Neural cell (in vitro differentiated cells): ENCODE measurements at regions not wholly inside any gene's neighbourhood (a gene's known extent, or its start where the extent isn't known, plus 50 kb on each side); places are given as distances from the start of the nearest gene placed in this dataset.

Source experiments
- CTCF ChIP-seq: fragments of 450-650 bp; IDR thresholded peaks from 2 replicates; pipeline ENCODE4 v1.5.1; 2014; ENCODE audit warnings: antibody characterized with exemption, mild to moderate bottlenecking, moderate library complexity; ENCODE audit not compliant: poor library complexity, severe bottlenecking
- EP300 ChIP-seq: fragments of 450-650 bp; conservative IDR thresholded peaks from 2 replicates; pipeline ENCODE4 v1.6.1; 2014; ENCODE audit warnings: antibody characterized with exemption, mild to moderate bottlenecking, moderate library complexity; ENCODE audit not compliant: poor library complexity, severe bottlenecking
- EZH2 ChIP-seq: fragments of 200-600, 300-800 bp; shearing (Covaris generic), sonication (generic); IDR thresholded peaks from 2 replicates; pipeline ENCODE4 v1.6.1; 2014; ENCODE audit warnings: antibody characterized with exemption, low read length, borderline replicate concordance, mild to moderate bottlenecking; ENCODE audit not compliant: insufficient read depth, poor library complexity, severe bottlenecking
- POLR2AphosphoS5 ChIP-seq: IDR thresholded peaks from 2 replicates; pipeline ENCODE4 v1.6.1; 2012
- RAD21 ChIP-seq: fragments of 450-650 bp; conservative IDR thresholded peaks from 2 replicates; pipeline ENCODE4 v1.6.1; 2014; ENCODE audit warnings: antibody characterized with exemption, mild to moderate bottlenecking, moderate library complexity
- REST ChIP-seq: IDR thresholded peaks from 2 replicates; pipeline ENCODE4 v1.6.1; 2012; ENCODE audit warnings: borderline replicate concordance
- SMC3 ChIP-seq: fragments of 450-650 bp; conservative IDR thresholded peaks from 2 replicates; pipeline ENCODE4 v1.6.1; 2014; ENCODE audit warnings: antibody characterized with exemption, mild to moderate bottlenecking, moderate library complexity; ENCODE audit not compliant: poor library complexity
- TAF1 ChIP-seq: IDR thresholded peaks from 2 replicates; pipeline ENCODE4 v1.6.1; 2012; ENCODE audit warnings: low read depth

GRCh38 chr5:120852222-120852860 is 388.2 kb downstream of the PRR16 start:
- TF ChIP-seq CTCF = no peak
- TF ChIP-seq POLR2AphosphoS5 = no peak
- no peak for TF ChIP-seq RAD21
- TF ChIP-seq EZH2 = no peak
- no peak for TF ChIP-seq EP300
- TF ChIP-seq TAF1 = no peak
- no peak for TF ChIP-seq SMC3
- TF ChIP-seq REST = no peak
